GM08714 (cell line): ENCODE measurements at regions not wholly inside any gene's neighbourhood (a gene's known extent, or its start where the extent isn't known, plus 50 kb on each side); places are given as distances from the start of the nearest gene placed in this dataset.

Experiments used
- H3K4me3 ChIP-seq: fragments of 200-500 bp; sonication (Bioruptor generic); 2 replicates; pipeline ENCODE4 v1.5.1; 2014; ENCODE audit warnings: mild to moderate bottlenecking, low read length, inconsistent platforms
- ZNF274 ChIP-seq: IDR thresholded peaks from 2 replicates; pipeline ENCODE4 v1.6.1; 2012; ENCODE audit warnings: mild to moderate bottlenecking, low read depth, low read length

DNA sequence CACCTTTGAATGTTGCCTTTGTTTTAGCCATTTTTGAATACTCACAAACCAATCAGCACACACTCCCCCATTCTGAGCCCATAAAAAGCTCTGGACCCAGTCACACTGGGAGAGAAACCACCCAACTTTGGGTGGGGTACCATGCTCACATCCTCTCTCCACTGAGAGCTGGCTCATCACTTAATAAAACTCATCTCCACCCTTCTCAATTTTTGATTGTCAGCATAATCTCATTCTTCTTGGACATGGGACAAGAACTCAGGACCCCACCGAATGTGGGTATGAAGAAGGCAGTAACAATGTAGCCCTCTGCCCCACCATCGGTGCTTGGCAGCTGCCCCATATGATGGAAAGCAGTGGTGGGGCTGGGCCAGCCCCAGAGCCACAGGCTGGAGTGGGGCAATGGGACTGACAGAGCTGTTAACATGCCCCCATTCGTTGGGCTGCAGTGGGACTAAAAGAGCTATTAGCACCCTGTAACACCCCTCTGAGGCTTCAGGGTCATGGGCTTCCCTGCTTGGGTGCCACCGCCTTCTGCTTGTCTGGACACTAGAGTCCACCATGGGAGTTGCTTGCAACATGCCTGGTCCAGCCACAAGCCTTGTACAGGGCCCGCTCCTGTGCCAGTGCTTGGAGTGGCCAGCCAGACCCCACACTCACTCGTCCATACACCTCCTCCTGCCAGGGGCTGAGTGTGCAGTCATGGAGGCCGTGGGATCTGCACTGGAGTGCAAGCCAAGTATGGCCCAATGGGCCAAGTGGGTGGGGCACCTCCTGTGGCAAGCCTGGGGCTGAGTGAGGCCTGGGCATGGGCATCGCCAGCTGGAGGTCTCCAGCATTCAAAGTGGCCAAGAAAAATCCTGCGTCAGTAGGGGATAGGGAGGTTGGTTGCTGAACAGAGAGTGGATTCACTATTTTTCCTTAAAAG is 471.1 kb downstream of the TBC1D22A start:
- no peak overlapping the region for H3K4me3 ChIP-seq
- TF ChIP-seq ZNF274: no peak

DNA sequence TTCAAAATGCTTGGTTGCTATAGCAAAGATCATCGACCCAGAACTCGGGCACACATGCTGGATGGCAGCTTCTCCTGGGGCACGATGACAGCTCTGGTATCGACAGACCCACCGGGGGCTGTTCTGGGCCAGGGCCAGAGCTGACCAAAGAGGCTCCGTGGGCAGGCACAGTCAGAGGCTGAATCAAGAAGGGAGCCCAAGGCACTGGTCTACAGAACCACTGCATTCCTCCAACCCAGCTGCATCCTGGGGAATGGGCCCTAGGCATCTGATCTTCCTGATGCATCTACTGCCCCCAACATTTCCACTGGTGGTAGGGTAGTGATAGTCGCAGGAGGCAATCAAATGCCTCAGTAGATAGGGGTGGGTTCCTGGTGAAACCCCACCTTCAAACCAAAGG is 470.3 kb downstream of the TBC1D22A start:
- no peak for TF ChIP-seq ZNF274
- H3K4me3 ChIP-seq: no peak overlapping the region

DNA sequence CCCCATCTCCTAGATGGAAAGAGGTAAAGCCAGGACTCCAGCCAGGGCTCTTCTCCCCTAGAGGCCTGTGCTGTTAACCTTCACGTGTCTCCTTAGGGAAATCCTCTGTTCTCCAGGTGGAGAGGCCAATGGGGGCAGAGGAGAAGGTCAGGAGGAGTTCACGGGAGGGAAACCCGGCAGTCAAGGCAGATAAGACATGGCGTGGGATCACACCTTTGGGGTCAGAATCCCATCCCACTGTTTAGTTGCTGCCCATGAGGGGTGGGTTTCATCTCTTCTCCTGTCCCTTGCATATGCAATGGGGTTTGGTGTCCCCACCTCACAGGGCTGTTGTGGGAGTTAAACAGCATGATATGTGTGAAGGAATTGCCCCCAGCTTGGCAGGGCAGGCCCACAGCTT is 469.7 kb downstream of the TBC1D22A start:
- H3K4me3 ChIP-seq: no peak overlapping the region
- TF ChIP-seq ZNF274: no peak

DNA sequence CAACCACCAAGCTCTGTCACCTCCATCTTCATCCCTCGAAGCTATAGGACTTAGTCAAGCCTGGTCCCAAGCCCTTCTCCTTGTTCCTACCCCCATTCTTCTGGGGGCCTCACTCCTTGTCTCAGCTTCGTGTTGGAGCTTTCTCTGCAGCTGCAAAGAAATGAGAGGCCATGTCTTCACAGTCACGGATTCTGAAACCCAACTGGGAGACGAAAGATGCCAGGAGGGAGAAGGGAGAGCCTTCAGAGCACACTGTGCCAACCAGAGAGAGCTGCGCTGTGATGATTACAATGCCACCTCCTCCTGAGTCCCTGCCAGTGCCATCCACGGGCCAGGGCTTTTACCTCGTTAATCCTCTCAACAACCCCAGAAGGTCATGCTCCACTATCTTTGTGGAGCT is 469.3 kb downstream of the TBC1D22A start:
- H3K4me3 ChIP-seq: no peak overlapping the region
- TF ChIP-seq ZNF274: no peak

DNA sequence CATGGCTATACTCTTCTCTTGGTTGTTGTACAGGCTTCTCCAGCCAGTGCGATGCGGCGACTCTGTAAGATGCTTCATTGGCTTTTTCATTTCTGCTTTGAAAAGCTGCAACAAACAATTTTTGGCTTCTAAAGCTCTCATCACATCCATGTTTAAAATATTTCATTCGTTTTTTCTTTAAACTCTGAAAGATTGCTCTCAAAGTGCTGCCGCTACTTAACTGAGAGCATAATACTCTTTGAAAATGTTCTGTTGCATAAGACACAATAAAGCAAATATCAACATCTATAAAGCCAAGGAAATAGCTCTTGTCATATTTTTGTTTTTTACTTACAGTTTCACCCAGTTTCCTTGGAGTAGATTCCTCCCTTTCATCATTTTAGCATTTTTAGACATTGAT is 468.3 kb downstream of the TBC1D22A start:
- TF ChIP-seq ZNF274: no peak
- H3K4me3 ChIP-seq: no peak overlapping the region

DNA sequence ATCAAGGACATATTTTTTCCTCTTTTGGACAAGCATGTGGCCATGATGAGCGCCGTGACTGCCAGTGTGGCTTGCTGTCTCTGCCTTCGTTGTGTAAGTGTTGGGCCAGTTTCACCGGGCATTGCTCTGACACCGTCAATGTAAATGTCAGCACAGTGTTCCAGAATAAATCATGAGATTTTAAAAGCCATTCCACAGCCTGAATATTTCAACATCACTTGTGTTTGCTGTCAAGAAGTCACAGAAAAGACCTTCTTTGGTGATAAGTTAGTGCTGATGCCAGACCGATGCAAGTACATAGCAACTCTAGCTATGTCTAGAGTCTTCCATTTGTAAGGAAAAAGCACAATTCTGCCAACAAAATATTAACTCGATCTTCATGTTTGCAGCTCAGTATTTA is 467.8 kb downstream of the TBC1D22A start:
- no peak for TF ChIP-seq ZNF274

DNA sequence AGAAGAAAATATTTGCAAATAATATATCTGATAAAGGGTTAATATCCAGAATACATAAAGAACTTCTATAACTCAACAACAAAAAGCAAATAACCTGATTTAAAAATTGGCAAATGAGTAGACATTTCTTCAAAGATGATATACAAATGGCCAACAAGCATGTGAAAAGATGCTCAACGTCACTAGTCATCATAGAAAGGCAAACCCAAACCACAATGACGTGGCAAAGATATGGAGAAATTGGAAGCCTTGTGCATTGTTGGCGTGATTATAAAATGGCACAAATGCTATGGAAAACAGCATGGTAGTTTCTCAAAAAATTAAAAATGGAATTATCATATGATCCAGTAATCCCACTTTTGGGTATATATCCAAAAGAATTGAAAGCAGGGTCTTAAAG is 466.3 kb downstream of the TBC1D22A start:
- no peak for TF ChIP-seq ZNF274
- H3K4me3 ChIP-seq: no peak overlapping the region

More for the DNA sequence above, 467.8 kb downstream of the TBC1D22A start:
- H3K4me3 ChIP-seq: no peak overlapping the region

DNA sequence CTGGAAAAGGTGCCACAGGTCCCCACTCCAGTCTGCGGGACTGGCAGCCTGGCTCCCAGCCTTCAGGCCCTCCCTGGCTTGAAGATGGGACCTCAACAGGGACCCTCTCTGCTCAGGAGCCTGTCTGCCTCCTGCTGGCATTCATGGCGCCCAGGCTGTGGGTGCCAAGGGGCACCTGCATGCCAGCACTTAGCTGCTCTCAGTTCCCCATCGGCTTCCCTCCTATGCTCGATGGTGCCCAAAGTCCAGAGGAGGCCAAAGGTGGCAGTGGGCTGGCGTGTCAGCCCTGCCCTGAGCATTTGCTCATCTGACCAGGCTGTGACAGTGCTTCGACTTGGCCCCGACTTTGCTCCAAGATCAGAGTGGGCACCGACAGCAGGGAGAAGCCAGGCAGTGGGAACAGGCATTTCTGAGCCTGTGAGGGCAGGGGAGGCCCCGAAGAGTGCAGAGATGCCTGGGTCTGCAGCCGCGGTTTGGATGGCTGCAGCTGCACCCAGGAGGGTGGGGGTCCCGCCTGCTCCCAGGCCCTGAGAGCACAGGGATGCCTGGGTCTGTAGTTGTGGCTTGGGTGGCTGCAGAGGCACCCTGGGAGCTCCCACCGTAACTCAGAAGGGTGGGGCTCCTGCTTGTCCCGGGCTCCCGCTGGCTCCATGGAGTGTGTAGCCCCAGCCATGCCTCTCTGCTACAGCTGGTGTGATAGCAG is 463.6 kb downstream of the TBC1D22A start:
- TF ChIP-seq ZNF274: no peak
- no peak overlapping the region for H3K4me3 ChIP-seq

DNA sequence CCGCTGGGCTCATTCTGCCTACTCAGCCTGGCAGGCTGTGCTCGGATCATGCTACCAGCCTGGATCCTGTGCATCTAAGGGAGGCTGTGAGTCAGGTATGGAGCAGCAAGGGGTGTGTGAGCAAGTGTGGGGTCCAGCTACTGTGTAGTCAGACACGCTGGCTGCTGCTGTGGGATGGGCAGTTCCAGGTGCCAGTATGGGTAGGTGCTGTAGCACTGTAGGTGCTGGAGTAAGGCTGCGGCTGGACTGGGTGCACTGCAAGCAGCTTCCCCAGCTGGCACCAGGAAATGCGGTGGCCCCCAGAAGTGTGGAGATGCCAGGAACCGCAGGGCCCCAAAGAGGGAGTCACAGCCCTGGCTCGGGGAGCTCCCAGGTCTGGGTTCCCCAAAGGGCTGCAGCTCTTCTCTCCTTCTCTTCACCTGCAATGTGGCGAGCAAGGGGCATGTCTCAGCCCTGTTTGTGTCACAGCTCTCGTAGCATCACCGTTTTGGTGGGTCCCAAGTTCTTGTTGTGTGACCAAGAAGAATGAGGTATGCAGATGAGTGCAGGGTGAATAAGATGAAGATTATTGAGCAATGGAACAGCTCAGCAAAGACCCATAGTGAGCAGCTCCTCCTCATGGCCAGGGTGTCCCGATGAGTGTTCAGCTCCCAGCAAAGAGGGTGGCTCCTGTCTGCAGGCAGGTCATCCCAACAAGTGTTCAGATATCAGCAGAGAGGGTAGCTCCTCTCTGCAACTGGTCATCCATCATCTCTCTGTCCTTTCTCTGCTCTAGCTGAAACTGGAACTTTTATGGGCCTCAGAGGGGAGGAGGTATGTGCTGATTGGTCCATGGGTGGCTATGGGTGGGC is 462.9 kb downstream of the TBC1D22A start:
- H3K4me3 ChIP-seq: no peak overlapping the region
- no peak for TF ChIP-seq ZNF274
